Erythroblast (primary cell): ENCODE measurements at regions not wholly inside any gene's neighbourhood (a gene's known extent, or its start where the extent isn't known, plus 50 kb on each side); places are given as distances from the start of the nearest gene placed in this dataset.

ENCODE experiments used
- GATA1 ChIP-seq: IDR thresholded peaks from 2 replicates; pipeline ENCODE4 v1.6.1; 2011; ENCODE audit warnings: low read depth, mild to moderate bottlenecking, control low read depth, low read length, moderate library complexity
- POLR2A ChIP-seq: IDR thresholded peaks from 2 replicates; pipeline ENCODE4 v1.6.1; 2011; ENCODE audit warnings: mild to moderate bottlenecking, low read length

- TF ChIP-seq POLR2A (no peak), GATA1 (no peak)
Measured at GRCh38 chr6:84816741-84817140, 52.3 kb upstream of the TBX18 start.
